Activated T-helper 1 cell treated with anti-CD3 and anti-CD28 coated beads, Interleukin-12 subunit alpha, Interleukin-12 subunit beta, Interleukin-2, Interleukin-4 antibody, amounts not matched to agents 30 ng/mL and 10 ng/mL and 1 ng/mL, durations not matched to agents 14 hours and 24 hours and 36 hours (primary cell): ENCODE measurements at regions not wholly inside any gene's neighbourhood (a gene's known extent, or its start where the extent isn't known, plus 50 kb on each side); places are given as distances from the start of the nearest gene placed in this dataset.

Experiments used
- DNase-seq: peaks from one replicate; pipeline ENCODE4 v3.0.0; 2021; ENCODE audit warnings: low spot score
- H3K27ac Mint-ChIP-seq: one replicate; pipeline ENCODE4 v1.8.0; 2021; ENCODE audit warnings: mild to moderate bottlenecking, mixed read lengths
- H3K27me3 Mint-ChIP-seq: one replicate; pipeline ENCODE4 v1.8.0; 2022; ENCODE audit warnings: mild to moderate bottlenecking, moderate library complexity, mixed read lengths; ENCODE audit not compliant: insufficient read depth
- H3K36me3 Mint-ChIP-seq: one replicate; pipeline ENCODE4 v1.8.0; 2021; ENCODE audit warnings: low read depth, mixed read lengths
- H3K4me1 Mint-ChIP-seq: one replicate; pipeline ENCODE4 v1.8.0; 2021; ENCODE audit warnings: low read depth, mixed read lengths
- H3K4me3 Mint-ChIP-seq: one replicate; pipeline ENCODE4 v1.8.0; 2021; ENCODE audit warnings: mild to moderate bottlenecking, moderate library complexity, mixed read lengths
- H3K9me3 Mint-ChIP-seq: one replicate; pipeline ENCODE4 v1.8.0; 2021; ENCODE audit warnings: mixed read lengths
- intact Hi-C: fragments of 100-400 bp; cut with micrococcal nuclease; formaldehyde crosslinking; loops from one replicate; pipeline ENCODE4 v1.15.1; 2024

- H3K27ac Mint-ChIP-seq, result no peak overlapping the region
- peaks cover 4% of the 10 kb centered on the region for H3K27me3 Mint-ChIP-seq
- no peaks in the 10 kb centered on the region for H3K36me3 Mint-ChIP-seq
- intact Hi-C loops, result no loop called here
- no peak overlapping the region for H3K4me3 Mint-ChIP-seq
- peaks cover 4% of the 10 kb centered on the region for H3K9me3 Mint-ChIP-seq
- no peaks in the 10 kb centered on the region for H3K4me1 Mint-ChIP-seq
- DNase-seq, result no peak
Observed at GRCh38 chr4:10773656-10774055, 89.1 kb upstream of the CLNK start.

GRCh38 chr4:10773010-10773409, 88.4 kb upstream of the CLNK start:
- no peak overlapping the region for H3K27ac Mint-ChIP-seq
- DNase-seq, result no peak
- H3K4me3 Mint-ChIP-seq, result no peak overlapping the region
- peaks cover 4% of the 10 kb centered on the region for H3K9me3 Mint-ChIP-seq
- intact Hi-C loops, result no loop called here
- peaks cover 4% of the 10 kb centered on the region for H3K27me3 Mint-ChIP-seq
- no peaks in the 10 kb centered on the region for H3K36me3 Mint-ChIP-seq
- no peaks in the 10 kb centered on the region for H3K4me1 Mint-ChIP-seq

- Mint-ChIP-seq H3K27me3 (peaks cover 2% of the 10 kb centered on the region), H3K4me3 (no peak overlapping the region), H3K36me3 (peaks cover 7% of the 10 kb centered on the region), H3K9me3 (peaks cover 36% of the 10 kb centered on the region), H3K4me1 (no peaks in the 10 kb centered on the region), H3K27ac (no peak overlapping the region)
- intact Hi-C loops, result no loop called here
- DNase-seq, result no peak
Observed at GRCh38 chr4:10765386-10765785, 80.8 kb upstream of the CLNK start.

GRCh38 chr4:10762561-10762960, 78.0 kb upstream of the CLNK start:
- peaks cover 6% of the 10 kb centered on the region for H3K36me3 Mint-ChIP-seq
- peaks cover 33% of the 10 kb centered on the region for H3K9me3 Mint-ChIP-seq
- H3K27me3 Mint-ChIP-seq, result no peaks in the 10 kb centered on the region
- intact Hi-C loops, result no loop called here
- no peak overlapping the region for H3K27ac Mint-ChIP-seq
- no peak for DNase-seq
- no peak overlapping the region for H3K4me3 Mint-ChIP-seq
- H3K4me1 Mint-ChIP-seq, result no peaks in the 10 kb centered on the region

- no peak for DNase-seq
- Mint-ChIP-seq H3K27ac (no peak overlapping the region), H3K4me3 (no peak overlapping the region), H3K4me1 (no peaks in the 10 kb centered on the region), H3K27me3 (no peaks in the 10 kb centered on the region), H3K36me3 (peaks cover 3% of the 10 kb centered on the region), H3K9me3 (peaks cover 30% of the 10 kb centered on the region)
- intact Hi-C loops, result no loop called here
Observed at GRCh38 chr4:10761903-10762302, 77.3 kb upstream of the CLNK start.

- H3K9me3 Mint-ChIP-seq, result peaks cover 24% of the 10 kb centered on the region
- intact Hi-C loops, result no loop called here
- H3K36me3 Mint-ChIP-seq, result peaks cover 3% of the 10 kb centered on the region
Observed at GRCh38 chr4:10760086-10760485, 75.5 kb upstream of the CLNK start.

GRCh38 chr4:10758906-10759305, 74.3 kb upstream of the CLNK start:
- peaks cover 13% of the 10 kb centered on the region for H3K9me3 Mint-ChIP-seq
- H3K36me3 Mint-ChIP-seq, result peaks cover under 1% of the 10 kb centered on the region
- H3K4me3 Mint-ChIP-seq, result no peak overlapping the region
- peaks cover 2% of the 10 kb centered on the region for H3K4me1 Mint-ChIP-seq
- no peak overlapping the region for H3K27ac Mint-ChIP-seq
- DNase-seq, result no peak
- peaks cover 4% of the 10 kb centered on the region for H3K27me3 Mint-ChIP-seq
- intact Hi-C loops, result no loop called here

More at GRCh38 chr4:10760086-10760485, 75.5 kb upstream of the CLNK start:
- Mint-ChIP-seq H3K27ac (no peak overlapping the region), H3K27me3 (peaks cover 4% of the 10 kb centered on the region), H3K4me3 (no peak overlapping the region), H3K4me1 (no peaks in the 10 kb centered on the region)
- no peak for DNase-seq

GRCh38 chr4:10753856-10754402, 69.4 kb upstream of the CLNK start:
- H3K36me3 Mint-ChIP-seq, result no peaks in the 10 kb centered on the region
- H3K27me3 Mint-ChIP-seq, result peaks cover 5% of the 10 kb centered on the region
- peaks cover 5% of the 10 kb centered on the region for H3K9me3 Mint-ChIP-seq
- no peak overlapping the region for H3K4me3 Mint-ChIP-seq
- no peak overlapping the region for H3K27ac Mint-ChIP-seq
- peaks cover 6% of the 10 kb centered on the region for H3K4me1 Mint-ChIP-seq
- DNase-seq, result no peak
- intact Hi-C loops, result no loop called here

GRCh38 chr4:10753336-10753735, 68.8 kb upstream of the CLNK start:
- Mint-ChIP-seq H3K27me3 (peaks cover 5% of the 10 kb centered on the region), H3K9me3 (peaks cover 9% of the 10 kb centered on the region), H3K36me3 (no peaks in the 10 kb centered on the region), H3K4me1 (peaks cover 6% of the 10 kb centered on the region), H3K4me3 (no peak overlapping the region), H3K27ac (no peak overlapping the region)
- no peak for DNase-seq
- intact Hi-C loops, result no loop called here

GRCh38 chr4:10750714-10751113, 66.1 kb upstream of the CLNK start:
- H3K4me3 Mint-ChIP-seq, result no peak overlapping the region
- peaks cover 2% of the 10 kb centered on the region for H3K27me3 Mint-ChIP-seq
- H3K27ac Mint-ChIP-seq, result no peak overlapping the region
- H3K9me3 Mint-ChIP-seq, result peaks cover 14% of the 10 kb centered on the region
- DNase-seq, result no peak
- intact Hi-C loops, result no loop called here
- peaks cover 6% of the 10 kb centered on the region for H3K4me1 Mint-ChIP-seq
- H3K36me3 Mint-ChIP-seq, result no peaks in the 10 kb centered on the region

- H3K9me3 Mint-ChIP-seq, result peaks cover 14% of the 10 kb centered on the region
- H3K27ac Mint-ChIP-seq, result no peak overlapping the region
- H3K36me3 Mint-ChIP-seq, result no peaks in the 10 kb centered on the region
- intact Hi-C loops, result no loop called here
- H3K27me3 Mint-ChIP-seq, result peaks cover 1% of the 10 kb centered on the region
- H3K4me1 Mint-ChIP-seq, result no peaks in the 10 kb centered on the region
- no peak for DNase-seq
- H3K4me3 Mint-ChIP-seq, result no peak overlapping the region
Observed at GRCh38 chr4:10747186-10747585, 62.6 kb upstream of the CLNK start.

GRCh38 chr4:10746371-10747171, 62.0 kb upstream of the CLNK start:
- no peak for DNase-seq
- Mint-ChIP-seq H3K27me3 (peaks cover 1% of the 10 kb centered on the region), H3K36me3 (peaks cover 2% of the 10 kb centered on the region), H3K4me3 (no peak overlapping the region), H3K4me1 (no peaks in the 10 kb centered on the region), H3K27ac (no peak overlapping the region), H3K9me3 (peaks cover 14% of the 10 kb centered on the region)
- intact Hi-C loops, result no loop called here

- H3K27me3 Mint-ChIP-seq, result no peaks in the 10 kb centered on the region
Observed at GRCh38 chr4:10743357-10743756, 58.8 kb upstream of the CLNK start.

More at GRCh38 chr4:10743357-10743756, 58.8 kb upstream of the CLNK start:
- Mint-ChIP-seq H3K9me3 (peaks cover 5% of the 10 kb centered on the region), H3K27ac (no peak overlapping the region), H3K4me1 (peaks cover 20% of the 10 kb centered on the region), H3K4me3 (no peak overlapping the region), H3K36me3 (peaks cover 2% of the 10 kb centered on the region)
- no peak for DNase-seq
- intact Hi-C loops, result no loop called here
